ENCODE measurements at regions not wholly inside any gene's neighbourhood (a gene's known extent, or its start where the extent isn't known, plus 50 kb on each side); places are given as distances from the start of the nearest gene placed in this dataset.
"Not testable (repeated sequence)": the region's sequence is repeated elsewhere in the genome, so short reads cannot be mapped to it uniquely, and the experiment has no call there.

GRCh38 chr1:74964508-74965102 lies 169.6 kb upstream of the LHX8 start:
- FAIRE-seq (peak; percentile 90), DNase-seq (ENCODE audit: insufficient read length, low spot score) (no peak)
- no peak for TF ChIP-seq CTCF (IDR thresholded peaks at IDR 0.05; ENCODE audit: insufficient read depth, missing control alignments)

GRCh38 chr1:74969566-74970135 lies 164.5 kb upstream of the LHX8 start:
- no peak for TF ChIP-seq CTCF (IDR thresholded peaks at IDR 0.05; ENCODE audit: insufficient read depth, missing control alignments)
- DNase-seq (ENCODE audit: insufficient read length, low spot score) = no peak
- peak; percentile 6 for FAIRE-seq

DNA sequence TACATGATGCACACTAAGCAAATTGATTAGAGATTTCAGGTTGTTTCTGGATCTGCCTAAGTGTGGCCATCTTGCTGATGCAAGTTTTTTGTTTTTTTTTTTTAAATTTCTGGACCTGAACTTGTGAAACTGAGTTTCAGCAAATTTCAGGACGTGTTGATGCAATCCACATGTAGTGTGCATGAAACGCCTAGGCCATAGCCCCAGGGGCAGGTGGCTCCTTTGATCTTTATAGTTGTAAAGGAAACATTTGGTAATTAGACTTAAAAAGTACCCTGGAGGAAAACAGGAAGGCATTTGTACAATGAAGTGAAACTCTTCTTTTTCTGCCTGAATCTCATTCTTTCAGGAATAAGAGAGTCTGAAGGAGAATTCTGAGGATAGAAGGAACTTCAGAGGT lies 162.2 kb upstream of the LHX8 start:
- DNase-seq (ENCODE audit: insufficient read length, low spot score) (no peak), FAIRE-seq (no peak)
- TF ChIP-seq CTCF (IDR thresholded peaks at IDR 0.05; ENCODE audit: insufficient read depth, missing control alignments) = no peak

DNA sequence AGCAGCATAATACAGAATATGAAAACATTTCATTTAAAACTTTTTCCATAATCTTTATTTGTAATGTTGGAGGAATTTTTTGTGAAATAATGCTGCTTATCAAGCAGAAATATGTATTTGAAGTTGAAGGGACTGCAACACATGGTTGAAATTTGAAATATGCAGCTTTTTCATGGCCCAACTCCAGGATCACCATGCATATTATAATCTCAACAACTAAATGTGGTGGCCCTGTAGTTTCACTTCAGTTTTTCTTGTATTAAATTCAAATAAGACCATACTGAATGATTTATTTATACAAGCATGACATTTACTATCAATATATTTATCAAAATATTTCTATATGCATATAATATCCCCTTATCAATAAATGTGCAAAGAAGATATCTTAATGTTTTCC lies 157.7 kb upstream of the LHX8 start:
- DNase-seq (ENCODE audit: insufficient read length, low spot score) (no peak), FAIRE-seq (no peak)
- no peak for TF ChIP-seq CTCF (IDR thresholded peaks at IDR 0.05; ENCODE audit: insufficient read depth, missing control alignments)

- FAIRE-seq = not testable (repeated sequence)
Measured at GRCh38 chr1:74992448-74992847, 141.7 kb upstream of the LHX8 start.

DNA sequence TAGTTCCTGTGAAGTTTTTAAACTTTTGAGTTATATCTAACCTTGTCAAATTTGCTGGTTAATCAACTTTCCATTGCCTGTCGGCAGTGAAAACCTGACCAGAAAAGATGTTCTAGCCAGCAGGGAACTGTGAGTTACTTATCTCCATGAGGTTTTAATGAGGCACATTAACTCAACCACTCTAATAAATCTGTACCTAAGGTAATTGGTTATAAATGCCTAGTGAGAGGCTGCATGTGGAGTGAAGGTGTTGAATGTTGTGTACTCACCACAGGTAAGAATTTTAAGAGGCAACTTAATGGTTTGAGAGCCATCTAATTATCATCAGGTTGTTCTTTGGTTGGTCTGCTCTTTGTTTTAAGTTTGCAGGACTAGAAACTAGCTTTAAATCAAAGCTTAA lies 138.4 kb upstream of the LHX8 start:
- no peak for FAIRE-seq
- DNase-seq (ENCODE audit: insufficient read length, low spot score) = no peak
- no peak for TF ChIP-seq CTCF (IDR thresholded peaks at IDR 0.05; ENCODE audit: insufficient read depth, missing control alignments)

More at GRCh38 chr1:74992448-74992847, 141.7 kb upstream of the LHX8 start:
- not testable (repeated sequence) for DNase-seq (ENCODE audit: insufficient read length, low spot score)

DNA sequence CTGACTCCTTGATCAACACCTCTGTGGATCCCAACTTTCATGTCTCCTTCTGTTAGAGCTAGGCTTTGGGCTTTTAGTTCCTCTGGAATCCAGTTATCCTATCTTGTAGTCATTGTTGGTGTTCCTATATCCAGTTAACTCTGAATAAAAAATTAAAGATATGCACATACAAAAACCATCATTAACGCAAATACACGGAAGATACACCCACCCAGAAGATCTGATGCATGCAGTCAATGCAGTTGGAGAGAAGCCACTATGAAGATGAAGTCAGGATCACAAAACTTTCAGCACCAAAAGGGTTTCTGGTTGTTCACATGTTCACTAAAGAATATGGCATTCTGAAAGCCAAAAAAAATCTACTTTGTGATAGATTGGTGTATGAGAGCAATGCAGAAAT lies 123.6 kb upstream of the LHX8 start:
- TF ChIP-seq CTCF (IDR thresholded peaks at IDR 0.05; ENCODE audit: insufficient read depth, missing control alignments) = no peak
- no peak for FAIRE-seq
- DNase-seq (ENCODE audit: insufficient read length, low spot score) = no peak
